ENCODE measurements at regions not wholly inside any gene's neighbourhood (a gene's known extent, or its start where the extent isn't known, plus 50 kb on each side); places are given as distances from the start of the nearest gene placed in this dataset.
A peak's percentile ranks its signal among the peaks of the same experiment; 100 is the strongest.

DNA sequence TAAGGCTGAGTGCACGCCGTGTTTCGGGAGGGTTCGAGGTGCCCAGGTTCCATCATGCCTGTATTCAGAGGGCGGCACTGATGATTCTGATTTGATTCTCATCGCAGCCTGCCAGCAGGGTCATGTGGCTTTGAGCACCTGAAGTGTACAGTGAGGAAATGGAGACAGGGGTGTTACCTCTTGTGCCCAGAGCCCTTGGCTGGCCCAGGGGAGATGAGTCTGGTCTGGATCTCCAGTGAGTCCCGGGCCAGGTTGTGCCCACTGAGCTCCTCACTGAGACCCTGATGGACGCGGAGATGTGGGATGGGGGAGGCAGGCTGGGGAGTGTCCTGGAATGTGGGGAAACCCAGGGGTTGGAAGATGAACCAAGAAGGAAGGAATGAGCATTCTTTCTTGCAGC is 54.7 kb downstream of the GADD45G start:
- TF ChIP-seq, protein P1, sequence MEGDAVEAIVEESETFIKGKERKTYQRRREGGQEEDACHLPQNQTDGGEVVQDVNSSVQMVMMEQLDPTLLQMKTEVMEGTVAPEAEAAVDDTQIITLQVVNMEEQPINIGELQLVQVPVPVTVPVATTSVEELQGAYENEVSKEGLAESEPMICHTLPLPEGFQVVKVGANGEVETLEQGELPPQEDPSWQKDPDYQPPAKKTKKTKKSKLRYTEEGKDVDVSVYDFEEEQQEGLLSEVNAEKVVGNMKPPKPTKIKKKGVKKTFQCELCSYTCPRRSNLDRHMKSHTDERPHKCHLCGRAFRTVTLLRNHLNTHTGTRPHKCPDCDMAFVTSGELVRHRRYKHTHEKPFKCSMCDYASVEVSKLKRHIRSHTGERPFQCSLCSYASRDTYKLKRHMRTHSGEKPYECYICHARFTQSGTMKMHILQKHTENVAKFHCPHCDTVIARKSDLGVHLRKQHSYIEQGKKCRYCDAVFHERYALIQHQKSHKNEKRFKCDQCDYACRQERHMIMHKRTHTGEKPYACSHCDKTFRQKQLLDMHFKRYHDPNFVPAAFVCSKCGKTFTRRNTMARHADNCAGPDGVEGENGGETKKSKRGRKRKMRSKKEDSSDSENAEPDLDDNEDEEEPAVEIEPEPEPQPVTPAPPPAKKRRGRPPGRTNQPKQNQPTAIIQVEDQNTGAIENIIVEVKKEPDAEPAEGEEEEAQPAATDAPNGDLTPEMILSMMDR (IDR thresholded peaks at IDR 0.05; ENCODE audit: unreplicated experiment): no peak
- no peak overlapping the region for H3K4me3 Mint-ChIP-seq (ENCODE audit: low read depth)
- no peak overlapping the region for H3K27ac Mint-ChIP-seq
- H3K36me3 Mint-ChIP-seq (ENCODE audit: insufficient read depth): no peaks in the 10 kb centered on the region
- no peak for DNase-seq (ENCODE audit: low spot score, unreplicated experiment)
- H3K27me3 Mint-ChIP-seq: peaks cover 35% of the 10 kb centered on the region
- peaks cover 15% of the 10 kb centered on the region for H3K4me1 Mint-ChIP-seq (ENCODE audit: low read depth)
- no peaks in the 10 kb centered on the region for H3K9me3 Mint-ChIP-seq (ENCODE audit: low read depth)

DNA sequence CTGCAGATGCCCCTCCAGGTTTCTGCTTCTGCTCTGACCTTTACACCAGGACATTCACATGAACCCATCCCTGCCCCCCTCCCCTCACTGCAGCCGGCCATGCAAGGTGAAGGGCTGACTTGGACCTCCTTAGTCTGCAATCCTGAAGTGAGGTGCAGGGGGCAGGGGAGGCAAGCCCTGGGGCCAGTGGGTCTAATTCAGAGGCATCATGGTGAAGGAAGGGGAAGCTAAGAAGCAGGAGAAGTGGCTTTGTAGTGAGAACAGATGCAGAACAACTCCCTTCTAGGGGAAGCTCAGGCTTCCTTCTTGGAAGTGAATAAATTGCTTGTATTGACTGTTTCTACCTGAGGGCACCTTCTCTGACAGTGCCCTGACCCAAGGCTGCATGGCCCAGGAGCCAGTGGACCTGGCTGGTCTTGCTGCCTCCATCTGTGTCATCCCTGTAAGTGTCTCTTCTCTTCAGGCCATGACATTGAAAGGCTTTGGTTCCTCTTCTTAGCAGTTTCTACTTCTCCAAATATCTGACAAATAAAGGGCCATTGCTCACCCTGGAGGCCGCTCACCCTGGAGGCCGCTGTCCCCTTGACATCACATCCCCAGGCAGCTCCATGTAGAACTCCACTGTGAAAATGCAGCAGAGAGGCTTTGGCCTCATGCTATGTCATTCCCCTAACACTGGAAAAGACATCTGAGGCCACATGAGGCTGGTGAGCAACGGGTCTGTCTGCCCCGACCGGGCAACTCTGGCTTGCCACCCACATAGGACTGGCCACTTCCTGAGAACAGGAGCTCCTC is 55.3 kb downstream of the GADD45G start:
- DNase-seq (ENCODE audit: low spot score, unreplicated experiment): no peak
- no peaks in the 10 kb centered on the region for H3K36me3 Mint-ChIP-seq (ENCODE audit: insufficient read depth)
- H3K27me3 Mint-ChIP-seq: peaks cover 36% of the 10 kb centered on the region
- no peak overlapping the region for H3K4me3 Mint-ChIP-seq (ENCODE audit: low read depth)
- H3K27ac Mint-ChIP-seq: no peak overlapping the region
- H3K9me3 Mint-ChIP-seq (ENCODE audit: low read depth): no peaks in the 10 kb centered on the region
- peaks cover 20% of the 10 kb centered on the region for H3K4me1 Mint-ChIP-seq (ENCODE audit: low read depth)
- TF ChIP-seq, protein P1 (IDR thresholded peaks at IDR 0.05; ENCODE audit: unreplicated experiment): no peak

DNA sequence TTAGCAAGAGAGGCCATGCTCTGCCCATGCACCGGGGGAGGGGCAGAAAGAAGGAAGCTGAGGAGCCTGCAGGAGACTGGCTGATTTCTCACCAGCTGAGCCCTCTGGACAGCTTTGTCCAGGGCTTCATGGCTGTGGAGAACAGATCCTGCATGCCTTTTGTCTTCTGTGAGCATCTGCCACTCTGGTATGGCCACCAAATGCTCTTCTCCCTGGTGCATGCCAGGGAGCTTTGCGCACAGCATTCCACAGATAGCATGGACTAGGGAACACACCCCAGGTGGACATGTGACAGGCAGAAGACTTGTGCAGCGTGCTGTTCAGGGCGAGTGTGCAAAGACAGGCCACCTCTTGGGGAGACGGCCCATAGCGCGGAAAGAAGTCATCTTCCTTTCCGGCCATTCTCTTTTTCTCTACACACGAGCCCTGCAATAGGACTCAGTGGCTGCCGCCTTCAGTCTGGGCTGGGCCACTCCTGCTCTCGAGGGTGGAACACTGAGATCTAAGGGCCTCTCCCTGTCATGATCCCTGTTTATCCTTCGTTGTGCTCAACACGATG is 56.7 kb downstream of the GADD45G start:
- no peak overlapping the region for H3K4me3 Mint-ChIP-seq (ENCODE audit: low read depth)
- TF ChIP-seq, protein P1 (IDR thresholded peaks at IDR 0.05; ENCODE audit: unreplicated experiment): no peak
- peaks cover 34% of the 10 kb centered on the region for H3K27me3 Mint-ChIP-seq
- no peak for DNase-seq (ENCODE audit: low spot score, unreplicated experiment)
- H3K36me3 Mint-ChIP-seq (ENCODE audit: insufficient read depth): no peaks in the 10 kb centered on the region
- H3K9me3 Mint-ChIP-seq (ENCODE audit: low read depth): no peaks in the 10 kb centered on the region
- peaks cover 22% of the 10 kb centered on the region for H3K4me1 Mint-ChIP-seq (ENCODE audit: low read depth)
- peak overlapping the region; percentile 60 for H3K27ac Mint-ChIP-seq

DNA sequence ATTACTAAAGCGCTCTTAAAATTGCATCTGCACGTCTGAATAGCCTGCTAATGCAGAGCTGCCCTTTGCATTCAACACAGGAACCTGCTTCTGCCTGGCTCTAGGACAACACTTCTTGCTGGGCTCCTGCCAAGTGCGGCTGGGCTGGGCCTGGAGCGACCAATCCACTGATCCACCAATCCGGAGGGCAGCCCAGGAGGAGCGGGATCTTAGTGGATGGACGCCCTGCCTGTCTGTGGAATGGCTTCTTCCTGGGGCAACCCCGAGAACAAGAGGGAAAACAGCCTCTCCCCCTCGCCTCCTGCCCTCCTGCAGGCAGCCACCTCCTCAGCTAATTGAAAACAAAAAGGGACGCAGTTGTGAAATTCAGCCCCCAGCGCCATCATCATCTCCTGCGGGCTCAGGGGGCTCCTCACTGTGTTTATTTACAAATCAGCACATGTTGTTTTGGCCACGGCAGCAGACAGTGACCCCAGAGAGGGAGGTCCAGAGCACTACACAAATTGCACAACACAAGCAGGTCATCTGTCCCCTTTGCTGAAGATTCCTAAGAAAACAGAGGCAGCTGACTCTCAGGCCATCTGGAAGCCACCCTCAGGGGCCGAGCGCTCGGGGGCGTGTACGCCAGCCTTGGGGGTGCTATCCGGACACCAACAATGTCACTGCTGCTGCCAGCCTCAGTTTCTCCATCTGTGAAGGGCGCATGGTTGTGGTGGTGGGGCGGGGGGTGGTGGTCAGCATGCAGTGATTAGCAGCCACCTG is 57.3 kb downstream of the GADD45G start:
- H3K36me3 Mint-ChIP-seq (ENCODE audit: insufficient read depth): no peaks in the 10 kb centered on the region
- peaks cover 22% of the 10 kb centered on the region for H3K4me1 Mint-ChIP-seq (ENCODE audit: low read depth)
- peak overlapping the region; percentile 72 for H3K4me3 Mint-ChIP-seq (ENCODE audit: low read depth)
- no peaks in the 10 kb centered on the region for H3K9me3 Mint-ChIP-seq (ENCODE audit: low read depth)
- peak overlapping the region; percentile 60 for H3K27ac Mint-ChIP-seq
- TF ChIP-seq, protein P1 (IDR thresholded peaks at IDR 0.05; ENCODE audit: unreplicated experiment): no peak
- peaks cover 34% of the 10 kb centered on the region for H3K27me3 Mint-ChIP-seq
- peak; percentile 81 for DNase-seq (ENCODE audit: low spot score, unreplicated experiment)
